ENCODE measurements at regions not wholly inside any gene's neighbourhood (a gene's known extent, or its start where the extent isn't known, plus 50 kb on each side); places are given as distances from the start of the nearest gene placed in this dataset.

DNA sequence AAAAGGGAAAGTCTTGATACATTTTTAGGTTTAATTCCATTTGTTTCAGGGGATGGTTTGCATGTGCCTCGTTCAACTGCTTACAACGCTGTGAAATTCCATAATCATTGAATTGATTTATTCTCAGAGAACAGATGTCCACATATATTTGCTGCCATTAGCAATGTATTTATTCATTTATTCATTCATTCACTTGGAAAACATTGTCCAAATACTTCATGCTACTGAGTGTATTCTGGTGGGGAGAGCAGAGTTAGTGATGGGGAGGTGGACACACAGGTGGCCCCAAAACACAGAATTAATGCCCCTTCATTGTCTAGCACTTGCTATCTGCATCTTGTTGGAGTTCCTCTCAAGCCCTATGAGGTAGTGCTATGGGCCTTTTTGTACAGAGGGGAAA, 141.2 kb upstream of the PARP11 start:
- H3K27ac ChIP-seq (ENCODE audit: control insufficient read depth, insufficient read depth) = no peak overlapping the region
- DNase-seq (ENCODE audit: low read depth, low spot score) (no peak), ATAC-seq (no peak), FAIRE-seq (no peak)
- ChIA-PET POLR2A (no interaction called here), CTCF (interaction anchor here (1.0 kb wide), 1 partner anchor 80 kb away, joined by 3 read pairs; no protein-coding TSS in a partner anchor), RAD21 (ENCODE audit: unreplicated experiment) (no interaction called here), SMC1A (ENCODE audit: uncharacterized antibody, unreplicated experiment) (interaction anchor here (0.6 kb wide), 1 partner anchor 68 kb away, joined by 3 read pairs; no protein-coding TSS in a partner anchor)
- TF ChIP-seq MTA2 (IDR thresholded peaks at IDR 0.05; ENCODE audit: low read depth) (no peak), NFYB (IDR thresholded peaks at IDR 0.05; ENCODE audit: insufficient read depth, low read depth, low read length) (no peak), JUNB (IDR thresholded peaks at IDR 0.05) (no peak), ASH2L (IDR thresholded peaks at IDR 0.05; ENCODE audit: borderline replicate concordance, low read depth) (no peak), NR2C2 (IDR thresholded peaks at IDR 0.05; ENCODE audit: borderline replicate concordance, control insufficient read depth, insufficient read length, low read depth) (no peak), ETV6 (conservative IDR thresholded peaks at IDR 0.05 in 1 of 2, IDR thresholded peaks at IDR 0.05 in 1 of 2; ENCODE audit: borderline replicate concordance in 1 of 2, low read depth in 1 of 2) (no peak), CBX3 (IDR thresholded peaks at IDR 0.05; ENCODE audit: borderline replicate concordance, low read depth) (no peak), FOS (IDR thresholded peaks at IDR 0.05; ENCODE audit: borderline replicate concordance, extremely low read depth, insufficient read length) (no peak), PBX3 (IDR thresholded peaks at IDR 0.05; ENCODE audit: insufficient replicate concordance, low read depth, low read length) (no peak), CHD4 (IDR thresholded peaks at IDR 0.05) (no peak)
- TF ChIP-seq, protein P1, sequence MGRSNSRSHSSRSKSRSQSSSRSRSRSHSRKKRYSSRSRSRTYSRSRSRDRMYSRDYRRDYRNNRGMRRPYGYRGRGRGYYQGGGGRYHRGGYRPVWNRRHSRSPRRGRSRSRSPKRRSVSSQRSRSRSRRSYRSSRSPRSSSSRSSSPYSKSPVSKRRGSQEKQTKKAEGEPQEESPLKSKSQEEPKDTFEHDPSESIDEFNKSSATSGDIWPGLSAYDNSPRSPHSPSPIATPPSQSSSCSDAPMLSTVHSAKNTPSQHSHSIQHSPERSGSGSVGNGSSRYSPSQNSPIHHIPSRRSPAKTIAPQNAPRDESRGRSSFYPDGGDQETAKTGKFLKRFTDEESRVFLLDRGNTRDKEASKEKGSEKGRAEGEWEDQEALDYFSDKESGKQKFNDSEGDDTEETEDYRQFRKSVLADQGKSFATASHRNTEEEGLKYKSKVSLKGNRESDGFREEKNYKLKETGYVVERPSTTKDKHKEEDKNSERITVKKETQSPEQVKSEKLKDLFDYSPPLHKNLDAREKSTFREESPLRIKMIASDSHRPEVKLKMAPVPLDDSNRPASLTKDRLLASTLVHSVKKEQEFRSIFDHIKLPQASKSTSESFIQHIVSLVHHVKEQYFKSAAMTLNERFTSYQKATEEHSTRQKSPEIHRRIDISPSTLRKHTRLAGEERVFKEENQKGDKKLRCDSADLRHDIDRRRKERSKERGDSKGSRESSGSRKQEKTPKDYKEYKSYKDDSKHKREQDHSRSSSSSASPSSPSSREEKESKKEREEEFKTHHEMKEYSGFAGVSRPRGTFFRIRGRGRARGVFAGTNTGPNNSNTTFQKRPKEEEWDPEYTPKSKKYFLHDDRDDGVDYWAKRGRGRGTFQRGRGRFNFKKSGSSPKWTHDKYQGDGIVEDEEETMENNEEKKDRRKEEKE (IDR thresholded peaks at IDR 0.05) = no peak
- TF ChIP-seq, protein P2, sequence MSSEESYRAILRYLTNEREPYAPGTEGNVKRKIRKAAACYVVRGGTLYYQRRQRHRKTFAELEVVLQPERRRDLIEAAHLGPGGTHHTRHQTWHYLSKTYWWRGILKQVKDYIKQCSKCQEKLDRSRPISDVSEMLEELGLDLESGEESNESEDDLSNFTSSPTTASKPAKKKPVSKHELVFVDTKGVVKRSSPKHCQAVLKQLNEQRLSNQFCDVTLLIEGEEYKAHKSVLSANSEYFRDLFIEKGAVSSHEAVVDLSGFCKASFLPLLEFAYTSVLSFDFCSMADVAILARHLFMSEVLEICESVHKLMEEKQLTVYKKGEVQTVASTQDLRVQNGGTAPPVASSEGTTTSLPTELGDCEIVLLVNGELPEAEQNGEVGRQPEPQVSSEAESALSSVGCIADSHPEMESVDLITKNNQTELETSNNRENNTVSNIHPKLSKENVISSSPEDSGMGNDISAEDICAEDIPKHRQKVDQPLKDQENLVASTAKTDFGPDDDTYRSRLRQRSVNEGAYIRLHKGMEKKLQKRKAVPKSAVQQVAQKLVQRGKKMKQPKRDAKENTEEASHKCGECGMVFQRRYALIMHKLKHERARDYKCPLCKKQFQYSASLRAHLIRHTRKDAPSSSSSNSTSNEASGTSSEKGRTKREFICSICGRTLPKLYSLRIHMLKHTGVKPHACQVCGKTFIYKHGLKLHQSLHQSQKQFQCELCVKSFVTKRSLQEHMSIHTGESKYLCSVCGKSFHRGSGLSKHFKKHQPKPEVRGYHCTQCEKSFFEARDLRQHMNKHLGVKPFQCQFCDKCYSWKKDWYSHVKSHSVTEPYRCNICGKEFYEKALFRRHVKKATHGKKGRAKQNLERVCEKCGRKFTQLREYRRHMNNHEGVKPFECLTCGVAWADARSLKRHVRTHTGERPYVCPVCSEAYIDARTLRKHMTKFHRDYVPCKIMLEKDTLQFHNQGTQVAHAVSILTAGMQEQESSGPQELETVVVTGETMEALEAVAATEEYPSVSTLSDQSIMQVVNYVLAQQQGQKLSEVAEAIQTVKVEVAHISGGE (CRISPR knock-in tag; IDR thresholded peaks at IDR 0.05) = no peak
- in situ Hi-C loops (cut with MboI) (no loop called here), intact Hi-C loops (cut with micrococcal nuclease; ENCODE audit: unreplicated experiment) (no loop called here)
- 25% methylated on average over 2 of the region's 2 CpGs for WGBS (ENCODE audit: insufficient coverage, insufficient replicate concordance, low lambda C conversion rate, missing lambda C conversion rate)
- no peak overlapping the region for H3K9ac ChIP-seq (ENCODE audit: control insufficient read depth, insufficient read depth, low read length)
- no peak overlapping the region for H3K4me2 ChIP-seq (ENCODE audit: control insufficient read depth, insufficient read depth)
- no peak overlapping the region for H3K4me3 ChIP-seq
- no peak overlapping the region for H2AFZ ChIP-seq (ENCODE audit: control insufficient read depth, low read depth, low read length)
- BruUV-seq (replicated peaks) = no TSS peak
- no peaks in the 10 kb centered on the region for H3K4me1 ChIP-seq (ENCODE audit: control insufficient read depth, insufficient read depth, low read length)
- H3K27me3 ChIP-seq (replicated peaks in 1 of 2; ENCODE audit: control insufficient read depth in 2 of 2, insufficient read depth in 2 of 2, low read length in 1 of 2) = no peaks in the 10 kb centered on the region; a peak in 2 of 4 replicates
- no peaks in the 10 kb centered on the region for H3K79me2 ChIP-seq (ENCODE audit: control insufficient read depth, insufficient read depth, low read length)
- no peaks in the 10 kb centered on the region for H4K20me1 ChIP-seq (ENCODE audit: control insufficient read depth, insufficient read depth)
- no peaks in the 10 kb centered on the region for H3K9me3 ChIP-seq (replicated peaks; ENCODE audit: control insufficient read depth, insufficient read depth, low read length)
- H3K36me3 ChIP-seq (ENCODE audit: control insufficient read depth in 2 of 2, insufficient read depth in 2 of 2, low read length in 1 of 2) = no peaks in the 10 kb centered on the region
